Activated T-helper 1 cell treated with Interleukin-2 at 50 U/mL for 16 hours (primary cell): ENCODE measurements at regions not wholly inside any gene's neighbourhood (a gene's known extent, or its start where the extent isn't known, plus 50 kb on each side); places are given as distances from the start of the nearest gene placed in this dataset.
"Not testable (repeated sequence)": the region's sequence is repeated elsewhere in the genome, so short reads cannot be mapped to it uniquely, and the experiment has no call there.

Source experiments
- DNase-seq: peaks from one replicate; pipeline ENCODE4 v3.0.0-alpha.2; 2020; ENCODE audit warnings: low read depth

GRCh38 chr20:1825938-1826445 lies 69.2 kb upstream of the SIRPA start:
- DNase-seq = no peak

- no peak for DNase-seq
Measured at GRCh38 chr20:1825507-1825906, 69.7 kb upstream of the SIRPA start.

- no peak for DNase-seq
Measured at GRCh38 chr20:1824834-1825233, 70.4 kb upstream of the SIRPA start.

- no peak for DNase-seq
Measured at GRCh38 chr20:1824181-1824580, 71.0 kb upstream of the SIRPA start.

- no peak for DNase-seq
Measured at GRCh38 chr20:1823450-1823844, 71.8 kb upstream of the SIRPA start.

- no peak for DNase-seq
Measured at GRCh38 chr20:1822564-1823449, 72.4 kb upstream of the SIRPA start.

- DNase-seq = no peak
Measured at GRCh38 chr20:1820138-1821079, 74.8 kb upstream of the SIRPA start.

- no peak for DNase-seq
Measured at GRCh38 chr20:1819311-1820137, 75.7 kb upstream of the SIRPA start.

- DNase-seq = no peak
Measured at GRCh38 chr20:1818895-1819294, 76.3 kb upstream of the SIRPA start.

GRCh38 chr20:1818247-1818840 lies 76.9 kb upstream of the SIRPA start:
- no peak for DNase-seq

- no peak for DNase-seq
Measured at GRCh38 chr20:1817577-1818211, 77.5 kb upstream of the SIRPA start.

GRCh38 chr20:1816384-1817381 lies 78.5 kb upstream of the SIRPA start:
- DNase-seq = no peak

GRCh38 chr20:1815502-1816085 lies 79.6 kb upstream of the SIRPA start:
- DNase-seq = no peak

GRCh38 chr20:1814861-1815260 lies 80.3 kb upstream of the SIRPA start:
- not testable (repeated sequence) for DNase-seq

- DNase-seq = no peak
Measured at GRCh38 chr20:1813674-1814635, 81.3 kb upstream of the SIRPA start.

GRCh38 chr20:1813101-1813529 lies 82.1 kb upstream of the SIRPA start:
- DNase-seq = no peak

- DNase-seq = no peak
Measured at GRCh38 chr20:1811621-1812498, 83.3 kb upstream of the SIRPA start.
